Endothelial cell of umbilical vein (primary cell): ENCODE measurements at regions not wholly inside any gene's neighbourhood (a gene's known extent, or its start where the extent isn't known, plus 50 kb on each side); places are given as distances from the start of the nearest gene placed in this dataset.
"Not testable (repeated sequence)": the region's sequence is repeated elsewhere in the genome, so short reads cannot be mapped to it uniquely, and the experiment has no call there.

Experiments used
- GATA2 ChIP-seq: IDR thresholded peaks from 2 replicates; pipeline ENCODE4 v1.7.0; 2011; ENCODE audit warnings: low read depth, mild to moderate bottlenecking, moderate library complexity, mixed read lengths, low read length; ENCODE audit not compliant: insufficient read length, insufficient read depth
- POLR2A ChIP-seq: IDR thresholded peaks from 2 replicates; pipeline ENCODE4 v1.6.1; 2012; ENCODE audit warnings: low read depth, mild to moderate bottlenecking, control low read depth, low read length
- TF ChIP-seq, protein P1 (sequence below), 2 donors: IDR thresholded peaks; 1 replicate in 1 of 2; 2 replicates in 1 of 2; pipeline ENCODE4 v1.5.1; 2011; ENCODE audit warnings: low read length in 2 of 2, mild to moderate bottlenecking in 2 of 2, moderate library complexity in 2 of 2, control low read depth in 1 of 2, inconsistent platforms in 1 of 2, low read depth in 1 of 2; ENCODE audit not compliant: insufficient read depth in 1 of 2; ENCODE audit errors: extremely low read depth in 1 of 2

DNA sequence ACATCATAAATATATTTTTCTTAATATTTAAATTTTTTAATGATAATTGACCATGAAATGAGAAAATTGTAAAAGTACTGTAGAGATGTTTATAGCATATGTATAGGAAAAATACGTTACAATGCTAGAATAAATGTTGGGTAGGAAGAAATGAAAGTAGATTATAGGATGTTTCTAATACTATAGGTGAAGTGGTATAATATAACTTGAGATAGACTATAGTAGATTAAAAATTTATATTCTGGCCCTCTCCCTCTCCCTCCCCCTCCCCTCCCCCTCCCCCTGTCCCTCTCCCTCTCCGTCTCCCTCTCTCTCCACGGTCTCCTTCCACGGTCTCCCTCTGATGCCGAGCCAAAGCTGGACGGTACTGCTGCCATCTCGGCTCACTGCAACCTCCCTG lies 585.9 kb upstream of the SEMA6D start:
- TF ChIP-seq GATA2, POLR2A: not testable (repeated sequence)
- TF ChIP-seq, protein P1, sequence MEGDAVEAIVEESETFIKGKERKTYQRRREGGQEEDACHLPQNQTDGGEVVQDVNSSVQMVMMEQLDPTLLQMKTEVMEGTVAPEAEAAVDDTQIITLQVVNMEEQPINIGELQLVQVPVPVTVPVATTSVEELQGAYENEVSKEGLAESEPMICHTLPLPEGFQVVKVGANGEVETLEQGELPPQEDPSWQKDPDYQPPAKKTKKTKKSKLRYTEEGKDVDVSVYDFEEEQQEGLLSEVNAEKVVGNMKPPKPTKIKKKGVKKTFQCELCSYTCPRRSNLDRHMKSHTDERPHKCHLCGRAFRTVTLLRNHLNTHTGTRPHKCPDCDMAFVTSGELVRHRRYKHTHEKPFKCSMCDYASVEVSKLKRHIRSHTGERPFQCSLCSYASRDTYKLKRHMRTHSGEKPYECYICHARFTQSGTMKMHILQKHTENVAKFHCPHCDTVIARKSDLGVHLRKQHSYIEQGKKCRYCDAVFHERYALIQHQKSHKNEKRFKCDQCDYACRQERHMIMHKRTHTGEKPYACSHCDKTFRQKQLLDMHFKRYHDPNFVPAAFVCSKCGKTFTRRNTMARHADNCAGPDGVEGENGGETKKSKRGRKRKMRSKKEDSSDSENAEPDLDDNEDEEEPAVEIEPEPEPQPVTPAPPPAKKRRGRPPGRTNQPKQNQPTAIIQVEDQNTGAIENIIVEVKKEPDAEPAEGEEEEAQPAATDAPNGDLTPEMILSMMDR (IDR thresholded peaks at IDR 0.05; ENCODE audit: extremely low read depth in 1 of 2, insufficient read depth in 1 of 2, low read depth in 1 of 2, low read length in 2 of 2), result not testable (repeated sequence)
